ENCODE measurements at regions not wholly inside any gene's neighbourhood (a gene's known extent, or its start where the extent isn't known, plus 50 kb on each side); places are given as distances from the start of the nearest gene placed in this dataset.

DNA sequence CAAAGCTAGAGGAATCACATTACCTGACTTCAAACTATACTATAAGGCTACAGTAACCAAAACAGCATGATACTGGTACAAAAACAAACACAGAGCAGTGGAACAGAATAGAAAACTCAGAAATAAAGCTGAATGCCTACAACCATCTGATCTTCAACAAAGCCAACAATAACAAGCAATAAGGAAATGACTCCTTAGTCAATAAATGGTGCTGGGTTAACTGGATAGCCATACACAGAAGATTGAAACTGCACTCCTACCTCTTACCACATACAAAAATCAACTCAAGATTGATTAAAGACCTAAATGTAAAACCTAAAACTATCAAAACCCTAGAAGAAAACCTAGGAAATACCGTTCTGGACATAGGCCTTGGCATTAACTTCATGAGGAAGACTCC is 182.6 kb upstream of the CNOT2 start:
- Histone ChIP-seq H4K20me1 (replicated peaks; ENCODE audit: insufficient read depth) (no peaks in the 10 kb centered on the region), H3K79me2 (replicated peaks; ENCODE audit: insufficient read depth) (no peaks in the 10 kb centered on the region), H3K27me3 (ENCODE audit: insufficient read depth) (no peaks in the 10 kb centered on the region), H3K9me2 (ENCODE audit: insufficient read depth) (no peaks in the 10 kb centered on the region; the same call in 1 of the 2 replicates), H3K27ac (ENCODE audit: low read depth) (no peak overlapping the region), H3K4me3 (no peak overlapping the region), H3K4me2 (no peak overlapping the region), H3F3A (replicated peaks; ENCODE audit: low read depth) (no peaks in the 10 kb centered on the region), H3K36me3 (ENCODE audit: insufficient read depth) (no peaks in the 10 kb centered on the region), H3K4me1 (ENCODE audit: insufficient read depth) (no peaks in the 10 kb centered on the region), H2AFZ (no peak overlapping the region)
- H3K4me3 Mint-ChIP-seq: no peak overlapping the region
- no peak for DNase-seq (ENCODE audit: low spot score)
- H3K27me3 Mint-ChIP-seq (ENCODE audit: insufficient read depth, low read depth, poor library complexity): no peaks in the 10 kb centered on the region
- H3K4me1 Mint-ChIP-seq: no peaks in the 10 kb centered on the region
- no peak for ATAC-seq
- H3K27ac Mint-ChIP-seq: no peak overlapping the region
- H3K36me3 Mint-ChIP-seq (ENCODE audit: low read depth): no peaks in the 10 kb centered on the region
- TF ChIP-seq REST (IDR thresholded peaks at IDR 0.05; ENCODE audit: unreplicated experiment) (no peak), EZH2phosphoT487 (IDR thresholded peaks at IDR 0.05; ENCODE audit: unreplicated experiment) (no peak), NANOG (IDR thresholded peaks at IDR 0.05; ENCODE audit: borderline replicate concordance) (no peak), EZH2 (IDR thresholded peaks at IDR 0.05; ENCODE audit: low read depth, unreplicated experiment) (no peak), ETS1 (IDR thresholded peaks at IDR 0.05) (no peak), JUNB (IDR thresholded peaks at IDR 0.05; ENCODE audit: unreplicated experiment) (no peak), ZNF331 (CRISPR knock-in tag; IDR thresholded peaks at IDR 0.05; ENCODE audit: low read depth) (no peak), STAT1 (IDR thresholded peaks at IDR 0.05; ENCODE audit: unreplicated experiment) (no peak), CREB1 (CRISPR knock-in tag; IDR thresholded peaks at IDR 0.05; ENCODE audit: low read depth) (no peak), POLR2AphosphoS5 (IDR thresholded peaks at IDR 0.05; ENCODE audit: low read depth) (no peak), ZNF462 (CRISPR knock-in tag; IDR thresholded peaks at IDR 0.05) (no peak), ZNF114 (CRISPR knock-in tag; IDR thresholded peaks at IDR 0.05) (no peak)
- TF ChIP-seq, protein P1, sequence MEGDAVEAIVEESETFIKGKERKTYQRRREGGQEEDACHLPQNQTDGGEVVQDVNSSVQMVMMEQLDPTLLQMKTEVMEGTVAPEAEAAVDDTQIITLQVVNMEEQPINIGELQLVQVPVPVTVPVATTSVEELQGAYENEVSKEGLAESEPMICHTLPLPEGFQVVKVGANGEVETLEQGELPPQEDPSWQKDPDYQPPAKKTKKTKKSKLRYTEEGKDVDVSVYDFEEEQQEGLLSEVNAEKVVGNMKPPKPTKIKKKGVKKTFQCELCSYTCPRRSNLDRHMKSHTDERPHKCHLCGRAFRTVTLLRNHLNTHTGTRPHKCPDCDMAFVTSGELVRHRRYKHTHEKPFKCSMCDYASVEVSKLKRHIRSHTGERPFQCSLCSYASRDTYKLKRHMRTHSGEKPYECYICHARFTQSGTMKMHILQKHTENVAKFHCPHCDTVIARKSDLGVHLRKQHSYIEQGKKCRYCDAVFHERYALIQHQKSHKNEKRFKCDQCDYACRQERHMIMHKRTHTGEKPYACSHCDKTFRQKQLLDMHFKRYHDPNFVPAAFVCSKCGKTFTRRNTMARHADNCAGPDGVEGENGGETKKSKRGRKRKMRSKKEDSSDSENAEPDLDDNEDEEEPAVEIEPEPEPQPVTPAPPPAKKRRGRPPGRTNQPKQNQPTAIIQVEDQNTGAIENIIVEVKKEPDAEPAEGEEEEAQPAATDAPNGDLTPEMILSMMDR (conservative IDR thresholded peaks at IDR 0.05; ENCODE audit: low read depth in 2 of 2): no peak
- H3K9me3 Mint-ChIP-seq: no peaks in the 10 kb centered on the region
